OCI-LY7 (cell line): ENCODE measurements at regions not wholly inside any gene's neighbourhood (a gene's known extent, or its start where the extent isn't known, plus 50 kb on each side); places are given as distances from the start of the nearest gene placed in this dataset.

Source experiments
- EZH2phosphoT487 ChIP-seq: fragments of 200-600 bp; sonication (generic); IDR thresholded peaks from 2 replicates; pipeline ENCODE4 v1.6.1; 2018; ENCODE audit warnings: low read depth, borderline replicate concordance, mild to moderate bottlenecking, mixed run types, antibody characterized with exemption, low read length, moderate library complexity, mixed read lengths
- TF ChIP-seq, protein P1 (sequence below): fragments of 200-600 bp; sonication (generic); conservative IDR thresholded peaks from 2 replicates; pipeline ENCODE4 v1.5.1; 2014; ENCODE audit warnings: mild to moderate bottlenecking, antibody characterized with exemption, low read length, moderate library complexity, mixed read lengths

DNA sequence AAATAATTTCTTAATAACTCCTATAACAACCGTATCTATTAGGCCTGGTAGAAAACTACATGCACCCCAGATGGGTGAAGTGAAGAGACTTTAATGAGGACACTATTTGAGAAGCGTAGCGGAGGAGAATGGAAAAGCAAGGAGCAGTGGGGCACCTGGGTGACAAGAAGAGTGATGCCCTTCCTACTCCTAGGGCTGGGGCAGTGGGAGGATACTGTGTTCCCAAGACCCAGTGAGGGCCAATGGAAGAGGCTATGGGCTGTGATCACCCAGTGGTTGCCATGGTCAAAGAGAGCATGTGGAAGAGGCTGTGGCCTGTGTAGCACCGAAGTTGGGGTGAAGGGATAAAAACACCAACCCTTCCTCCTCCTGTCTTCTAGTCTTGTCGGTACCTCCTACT, 86.5 kb upstream of the SHISA3 start:
- TF ChIP-seq, protein P1, sequence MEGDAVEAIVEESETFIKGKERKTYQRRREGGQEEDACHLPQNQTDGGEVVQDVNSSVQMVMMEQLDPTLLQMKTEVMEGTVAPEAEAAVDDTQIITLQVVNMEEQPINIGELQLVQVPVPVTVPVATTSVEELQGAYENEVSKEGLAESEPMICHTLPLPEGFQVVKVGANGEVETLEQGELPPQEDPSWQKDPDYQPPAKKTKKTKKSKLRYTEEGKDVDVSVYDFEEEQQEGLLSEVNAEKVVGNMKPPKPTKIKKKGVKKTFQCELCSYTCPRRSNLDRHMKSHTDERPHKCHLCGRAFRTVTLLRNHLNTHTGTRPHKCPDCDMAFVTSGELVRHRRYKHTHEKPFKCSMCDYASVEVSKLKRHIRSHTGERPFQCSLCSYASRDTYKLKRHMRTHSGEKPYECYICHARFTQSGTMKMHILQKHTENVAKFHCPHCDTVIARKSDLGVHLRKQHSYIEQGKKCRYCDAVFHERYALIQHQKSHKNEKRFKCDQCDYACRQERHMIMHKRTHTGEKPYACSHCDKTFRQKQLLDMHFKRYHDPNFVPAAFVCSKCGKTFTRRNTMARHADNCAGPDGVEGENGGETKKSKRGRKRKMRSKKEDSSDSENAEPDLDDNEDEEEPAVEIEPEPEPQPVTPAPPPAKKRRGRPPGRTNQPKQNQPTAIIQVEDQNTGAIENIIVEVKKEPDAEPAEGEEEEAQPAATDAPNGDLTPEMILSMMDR: no peak
- TF ChIP-seq EZH2phosphoT487: no peak
